ENCODE measurements at regions not wholly inside any gene's neighbourhood (a gene's known extent, or its start where the extent isn't known, plus 50 kb on each side); places are given as distances from the start of the nearest gene placed in this dataset.

DNA sequence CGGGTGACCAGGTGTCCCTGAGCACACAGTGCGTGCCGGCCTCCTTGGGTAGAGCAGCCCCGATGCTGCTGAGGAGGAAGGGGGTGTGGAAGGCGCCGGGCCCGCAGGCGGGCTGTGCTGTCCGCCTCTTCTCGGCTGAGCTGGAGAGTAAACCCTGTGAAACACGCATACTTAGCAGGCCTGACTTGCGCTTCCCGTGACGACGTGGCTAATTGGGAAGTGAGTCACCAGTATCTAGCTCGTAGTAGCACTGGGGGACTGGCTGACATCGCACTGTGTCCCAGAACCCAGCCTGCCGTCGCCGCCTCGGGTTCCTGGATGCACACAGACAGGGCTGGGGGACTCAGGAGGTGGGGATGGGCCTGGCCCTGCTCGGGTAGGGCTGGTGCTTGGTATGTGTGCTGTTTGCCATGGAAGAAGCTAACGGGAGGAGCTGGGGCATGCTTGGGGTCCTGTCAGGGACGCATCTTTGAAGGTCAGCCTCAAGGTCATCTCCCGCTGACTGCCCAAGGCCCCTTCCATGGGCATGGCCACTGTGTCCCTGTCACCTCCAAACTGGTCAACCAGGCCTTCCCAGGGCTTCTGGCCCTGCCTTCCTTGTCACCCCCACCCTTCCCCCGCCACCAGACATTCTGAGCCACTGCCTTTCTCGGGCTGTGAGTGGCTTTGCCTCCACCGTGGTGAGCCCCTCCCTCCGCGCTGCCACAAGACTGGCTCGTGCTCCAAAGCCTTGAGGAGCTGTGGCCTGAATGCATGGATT lies 1327.0 kb downstream of the BRD1 start:
- TF ChIP-seq, protein P1, sequence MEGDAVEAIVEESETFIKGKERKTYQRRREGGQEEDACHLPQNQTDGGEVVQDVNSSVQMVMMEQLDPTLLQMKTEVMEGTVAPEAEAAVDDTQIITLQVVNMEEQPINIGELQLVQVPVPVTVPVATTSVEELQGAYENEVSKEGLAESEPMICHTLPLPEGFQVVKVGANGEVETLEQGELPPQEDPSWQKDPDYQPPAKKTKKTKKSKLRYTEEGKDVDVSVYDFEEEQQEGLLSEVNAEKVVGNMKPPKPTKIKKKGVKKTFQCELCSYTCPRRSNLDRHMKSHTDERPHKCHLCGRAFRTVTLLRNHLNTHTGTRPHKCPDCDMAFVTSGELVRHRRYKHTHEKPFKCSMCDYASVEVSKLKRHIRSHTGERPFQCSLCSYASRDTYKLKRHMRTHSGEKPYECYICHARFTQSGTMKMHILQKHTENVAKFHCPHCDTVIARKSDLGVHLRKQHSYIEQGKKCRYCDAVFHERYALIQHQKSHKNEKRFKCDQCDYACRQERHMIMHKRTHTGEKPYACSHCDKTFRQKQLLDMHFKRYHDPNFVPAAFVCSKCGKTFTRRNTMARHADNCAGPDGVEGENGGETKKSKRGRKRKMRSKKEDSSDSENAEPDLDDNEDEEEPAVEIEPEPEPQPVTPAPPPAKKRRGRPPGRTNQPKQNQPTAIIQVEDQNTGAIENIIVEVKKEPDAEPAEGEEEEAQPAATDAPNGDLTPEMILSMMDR (IDR thresholded peaks at IDR 0.05; ENCODE audit: insufficient read depth, low read length, poor library complexity, severe bottlenecking) = no peak
- TF ChIP-seq EZH2phosphoT487 (conservative IDR thresholded peaks at IDR 0.05; ENCODE audit: low read length) = no peak
